ENCODE measurements at regions not wholly inside any gene's neighbourhood (a gene's known extent, or its start where the extent isn't known, plus 50 kb on each side); places are given as distances from the start of the nearest gene placed in this dataset.

DNA sequence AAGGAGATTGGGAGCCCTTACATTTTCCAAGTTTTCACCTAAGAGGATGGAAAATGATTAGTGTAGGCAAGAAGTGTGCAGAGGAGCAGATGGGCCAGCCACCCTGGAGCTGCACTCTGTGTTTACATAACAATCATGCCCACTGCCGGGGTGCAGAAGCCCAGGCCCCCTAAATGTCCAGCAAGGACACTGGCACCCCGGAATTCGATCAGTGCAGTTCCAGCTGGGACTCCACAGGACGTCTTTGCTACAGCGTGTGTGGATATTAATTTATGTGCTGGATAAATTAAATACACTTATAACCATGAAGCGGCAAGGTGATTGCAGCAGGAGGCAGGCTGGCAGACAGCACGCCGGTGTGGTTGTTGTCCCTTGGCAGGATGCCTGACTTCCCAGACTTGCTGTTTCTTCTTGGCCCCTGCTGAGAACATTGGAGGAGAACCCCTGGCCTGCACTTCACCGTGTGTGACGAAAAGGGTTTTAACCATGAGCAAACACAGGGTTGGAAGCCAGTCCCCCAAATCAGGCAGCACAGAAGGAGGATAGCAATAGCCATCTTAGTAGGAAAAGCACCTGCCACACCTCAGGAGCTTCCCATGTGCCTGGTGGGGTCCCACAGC is 73.7 kb downstream of the GADD45G start:
- Histone ChIP-seq H3K27me3 (replicated peaks; ENCODE audit: insufficient read depth, low read depth, low read length, poor library complexity) (no peaks in the 10 kb centered on the region), H3K36me3 (ENCODE audit: insufficient read depth, low read length, poor library complexity, severe bottlenecking) (no peaks in the 10 kb centered on the region), H3K9me3 (ENCODE audit: low read depth, low read length, poor library complexity, severe bottlenecking) (no peaks in the 10 kb centered on the region), H3K27ac (ENCODE audit: low read depth, low read length, poor library complexity, severe bottlenecking) (no peak overlapping the region), H3K4me1 (ENCODE audit: insufficient read depth, low read length, poor library complexity, severe bottlenecking) (peaks cover 19% of the 10 kb centered on the region), H3K4me3 (ENCODE audit: low read depth, low read length, poor library complexity, severe bottlenecking) (no peak overlapping the region)
- intact Hi-C loops (cut with micrococcal nuclease; ENCODE audit: unreplicated experiment): no loop called here
- BruUV-seq (replicated peaks): no TSS peak
- no peak for DNase-seq (ENCODE audit: low spot score)
- POLR2A ChIA-PET (ENCODE audit: low non-redundant PET): no interaction called here
- CTCF ChIA-PET: no interaction called here
- TF ChIP-seq, protein P1, sequence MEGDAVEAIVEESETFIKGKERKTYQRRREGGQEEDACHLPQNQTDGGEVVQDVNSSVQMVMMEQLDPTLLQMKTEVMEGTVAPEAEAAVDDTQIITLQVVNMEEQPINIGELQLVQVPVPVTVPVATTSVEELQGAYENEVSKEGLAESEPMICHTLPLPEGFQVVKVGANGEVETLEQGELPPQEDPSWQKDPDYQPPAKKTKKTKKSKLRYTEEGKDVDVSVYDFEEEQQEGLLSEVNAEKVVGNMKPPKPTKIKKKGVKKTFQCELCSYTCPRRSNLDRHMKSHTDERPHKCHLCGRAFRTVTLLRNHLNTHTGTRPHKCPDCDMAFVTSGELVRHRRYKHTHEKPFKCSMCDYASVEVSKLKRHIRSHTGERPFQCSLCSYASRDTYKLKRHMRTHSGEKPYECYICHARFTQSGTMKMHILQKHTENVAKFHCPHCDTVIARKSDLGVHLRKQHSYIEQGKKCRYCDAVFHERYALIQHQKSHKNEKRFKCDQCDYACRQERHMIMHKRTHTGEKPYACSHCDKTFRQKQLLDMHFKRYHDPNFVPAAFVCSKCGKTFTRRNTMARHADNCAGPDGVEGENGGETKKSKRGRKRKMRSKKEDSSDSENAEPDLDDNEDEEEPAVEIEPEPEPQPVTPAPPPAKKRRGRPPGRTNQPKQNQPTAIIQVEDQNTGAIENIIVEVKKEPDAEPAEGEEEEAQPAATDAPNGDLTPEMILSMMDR (conservative IDR thresholded peaks at IDR 0.05; ENCODE audit: low read depth, low read length): no peak
- TF ChIP-seq EZH2 (IDR thresholded peaks at IDR 0.05; ENCODE audit: borderline replicate concordance, low read depth, low read length, poor library complexity, severe bottlenecking): no peak

DNA sequence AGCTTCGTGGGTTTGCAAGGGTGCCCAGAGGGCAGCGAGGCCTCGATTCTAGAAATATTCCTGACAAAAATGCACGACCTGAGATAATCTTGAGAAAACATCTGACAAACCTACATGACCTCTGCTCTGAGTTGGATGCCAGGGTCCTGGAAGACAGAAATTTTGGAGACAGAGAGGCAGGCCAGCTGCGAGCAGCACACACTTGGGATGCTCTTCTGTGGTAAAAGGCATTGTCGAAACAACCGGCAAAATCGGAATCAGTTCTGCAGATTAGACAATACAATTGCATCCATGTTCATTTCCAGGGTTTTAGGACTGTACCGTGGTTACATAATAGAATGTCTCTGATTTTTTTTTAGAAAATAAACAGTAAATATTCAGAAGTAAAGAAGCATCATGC is 74.2 kb downstream of the GADD45G start:
- no peak for TF ChIP-seq EZH2 (IDR thresholded peaks at IDR 0.05; ENCODE audit: borderline replicate concordance, low read depth, low read length, poor library complexity, severe bottlenecking)
- TF ChIP-seq, protein P1 (conservative IDR thresholded peaks at IDR 0.05; ENCODE audit: low read depth, low read length): no peak
- intact Hi-C loops (cut with micrococcal nuclease; ENCODE audit: unreplicated experiment): no loop called here
- no peak overlapping the region for H3K4me3 ChIP-seq (ENCODE audit: low read depth, low read length, poor library complexity, severe bottlenecking)
- no TSS peak for BruUV-seq (replicated peaks)
- CTCF ChIA-PET: no interaction called here
- POLR2A ChIA-PET (ENCODE audit: low non-redundant PET): no interaction called here
- no peaks in the 10 kb centered on the region for H3K36me3 ChIP-seq (ENCODE audit: insufficient read depth, low read length, poor library complexity, severe bottlenecking)
- no peaks in the 10 kb centered on the region for H3K27me3 ChIP-seq (replicated peaks; ENCODE audit: insufficient read depth, low read depth, low read length, poor library complexity)
- H3K9me3 ChIP-seq (ENCODE audit: low read depth, low read length, poor library complexity, severe bottlenecking): no peaks in the 10 kb centered on the region
- no peak overlapping the region for H3K27ac ChIP-seq (ENCODE audit: low read depth, low read length, poor library complexity, severe bottlenecking)
- peaks cover 19% of the 10 kb centered on the region for H3K4me1 ChIP-seq (ENCODE audit: insufficient read depth, low read length, poor library complexity, severe bottlenecking)
- no peak for DNase-seq (ENCODE audit: low spot score)

DNA sequence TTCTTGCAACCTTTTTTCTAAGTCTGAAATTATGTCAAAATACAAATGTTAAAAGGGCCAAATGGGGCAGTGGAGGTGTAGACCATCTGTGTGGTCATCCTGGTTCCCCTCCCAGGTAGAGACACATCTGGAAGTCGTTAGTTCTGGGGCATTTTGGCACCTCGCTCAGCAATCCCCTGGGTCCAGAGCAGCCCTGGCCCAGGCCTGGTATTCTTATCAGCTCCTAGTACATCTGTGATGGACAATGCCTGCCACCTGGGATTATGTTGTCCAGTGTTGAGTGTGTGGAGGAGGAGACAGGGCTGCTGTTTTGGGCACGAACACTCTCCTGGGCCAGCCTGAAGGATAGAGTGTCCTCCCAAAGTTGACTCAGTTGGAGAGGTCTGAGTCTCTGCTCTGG is 74.8 kb downstream of the GADD45G start:
- H3K36me3 ChIP-seq (ENCODE audit: insufficient read depth, low read length, poor library complexity, severe bottlenecking): no peaks in the 10 kb centered on the region
- intact Hi-C loops (cut with micrococcal nuclease; ENCODE audit: unreplicated experiment): no loop called here
- no peaks in the 10 kb centered on the region for H3K9me3 ChIP-seq (ENCODE audit: low read depth, low read length, poor library complexity, severe bottlenecking)
- H3K4me1 ChIP-seq (ENCODE audit: insufficient read depth, low read length, poor library complexity, severe bottlenecking): peaks cover 19% of the 10 kb centered on the region
- no peak for DNase-seq (ENCODE audit: low spot score)
- CTCF ChIA-PET: no interaction called here
- no peak for TF ChIP-seq EZH2 (IDR thresholded peaks at IDR 0.05; ENCODE audit: borderline replicate concordance, low read depth, low read length, poor library complexity, severe bottlenecking)
- TF ChIP-seq, protein P1 (conservative IDR thresholded peaks at IDR 0.05; ENCODE audit: low read depth, low read length): no peak
- POLR2A ChIA-PET (ENCODE audit: low non-redundant PET): no interaction called here
- no TSS peak for BruUV-seq (replicated peaks)
- no peak overlapping the region for H3K4me3 ChIP-seq (ENCODE audit: low read depth, low read length, poor library complexity, severe bottlenecking)
- no peak overlapping the region for H3K27ac ChIP-seq (ENCODE audit: low read depth, low read length, poor library complexity, severe bottlenecking)
- H3K27me3 ChIP-seq (replicated peaks; ENCODE audit: insufficient read depth, low read depth, low read length, poor library complexity): no peaks in the 10 kb centered on the region
